ENCODE measurements at regions not wholly inside any gene's neighbourhood (a gene's known extent, or its start where the extent isn't known, plus 50 kb on each side); places are given as distances from the start of the nearest gene placed in this dataset.

DNA sequence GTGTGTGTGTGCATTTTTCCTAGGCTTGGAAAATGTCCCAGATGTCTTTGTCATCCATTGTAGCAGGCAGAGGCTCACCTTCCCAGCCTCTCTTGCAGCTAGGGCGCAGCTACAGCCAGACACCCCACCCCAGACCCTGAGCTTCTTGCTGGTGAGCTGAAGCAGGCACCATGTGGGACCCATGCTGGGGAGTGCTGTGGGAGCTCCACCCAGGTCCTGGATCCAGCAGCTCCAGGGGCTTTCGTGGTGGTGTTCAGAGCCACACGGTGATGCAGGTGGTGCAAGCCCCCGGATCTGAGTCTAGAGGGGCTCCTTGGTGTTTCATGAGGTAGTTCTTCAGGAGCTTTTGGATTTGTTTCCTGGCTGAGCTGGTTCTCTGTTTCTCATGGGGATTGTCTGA is 56.0 kb upstream of the ZFP64 start:
- H3K4me3 ChIP-seq (ENCODE audit: insufficient read depth, low read length) = no peak overlapping the region
- H3K4me2 ChIP-seq (ENCODE audit: insufficient read depth, low read length) = no peak overlapping the region
- TF ChIP-seq, protein P1, sequence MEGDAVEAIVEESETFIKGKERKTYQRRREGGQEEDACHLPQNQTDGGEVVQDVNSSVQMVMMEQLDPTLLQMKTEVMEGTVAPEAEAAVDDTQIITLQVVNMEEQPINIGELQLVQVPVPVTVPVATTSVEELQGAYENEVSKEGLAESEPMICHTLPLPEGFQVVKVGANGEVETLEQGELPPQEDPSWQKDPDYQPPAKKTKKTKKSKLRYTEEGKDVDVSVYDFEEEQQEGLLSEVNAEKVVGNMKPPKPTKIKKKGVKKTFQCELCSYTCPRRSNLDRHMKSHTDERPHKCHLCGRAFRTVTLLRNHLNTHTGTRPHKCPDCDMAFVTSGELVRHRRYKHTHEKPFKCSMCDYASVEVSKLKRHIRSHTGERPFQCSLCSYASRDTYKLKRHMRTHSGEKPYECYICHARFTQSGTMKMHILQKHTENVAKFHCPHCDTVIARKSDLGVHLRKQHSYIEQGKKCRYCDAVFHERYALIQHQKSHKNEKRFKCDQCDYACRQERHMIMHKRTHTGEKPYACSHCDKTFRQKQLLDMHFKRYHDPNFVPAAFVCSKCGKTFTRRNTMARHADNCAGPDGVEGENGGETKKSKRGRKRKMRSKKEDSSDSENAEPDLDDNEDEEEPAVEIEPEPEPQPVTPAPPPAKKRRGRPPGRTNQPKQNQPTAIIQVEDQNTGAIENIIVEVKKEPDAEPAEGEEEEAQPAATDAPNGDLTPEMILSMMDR (IDR thresholded peaks at IDR 0.05; ENCODE audit: extremely low read depth, low read depth, low read length) = no peak
- no peak for DNase-seq (ENCODE audit: insufficient read length, low spot score, missing footprints)
- no peaks in the 10 kb centered on the region for H3K27me3 ChIP-seq (ENCODE audit: insufficient read depth, low read length)
- no peaks in the 10 kb centered on the region for H4K20me1 ChIP-seq (ENCODE audit: insufficient read depth, low read length)
- no peaks in the 10 kb centered on the region for H3K79me2 ChIP-seq (ENCODE audit: insufficient read depth, low read length)
- no peak overlapping the region for H2AFZ ChIP-seq (ENCODE audit: low read length)
- no peak overlapping the region for H3K27ac ChIP-seq (ENCODE audit: low read depth, low read length)
- no peaks in the 10 kb centered on the region for H3K4me1 ChIP-seq (ENCODE audit: insufficient read depth, low read length)
- H3K9me3 ChIP-seq (ENCODE audit: low read depth, low read length) = no peaks in the 10 kb centered on the region
- H3K36me3 ChIP-seq (ENCODE audit: insufficient read depth, low read length) = no peaks in the 10 kb centered on the region

DNA sequence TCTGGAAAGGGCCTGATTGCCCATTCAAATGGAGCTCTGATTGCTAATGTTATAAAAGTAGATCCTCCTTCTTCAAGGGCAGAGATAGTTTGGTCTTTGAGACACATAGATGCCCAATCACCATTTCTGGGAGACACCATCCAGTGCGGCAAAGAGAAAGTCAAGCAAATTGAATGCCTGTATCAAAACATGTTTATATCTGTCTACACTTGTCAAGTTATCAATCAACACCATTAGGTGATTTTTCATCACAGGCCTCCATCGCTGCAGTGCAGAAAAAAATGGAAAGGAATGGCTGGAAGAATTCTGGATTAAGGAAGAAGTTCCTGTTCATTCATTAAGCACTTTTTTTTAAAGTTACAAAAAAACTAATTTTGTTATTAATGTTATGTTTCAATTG is 54.8 kb upstream of the ZFP64 start:
- H3K4me1 ChIP-seq (ENCODE audit: insufficient read depth, low read length) = no peaks in the 10 kb centered on the region
- H3K9me3 ChIP-seq (ENCODE audit: low read depth, low read length) = no peaks in the 10 kb centered on the region
- DNase-seq (ENCODE audit: insufficient read length, low spot score, missing footprints) = no peak
- H2AFZ ChIP-seq (ENCODE audit: low read length) = no peak overlapping the region
- no peak overlapping the region for H3K4me3 ChIP-seq (ENCODE audit: insufficient read depth, low read length)
- H3K4me2 ChIP-seq (ENCODE audit: insufficient read depth, low read length) = no peak overlapping the region
- H3K36me3 ChIP-seq (ENCODE audit: insufficient read depth, low read length) = no peaks in the 10 kb centered on the region
- H3K79me2 ChIP-seq (ENCODE audit: insufficient read depth, low read length) = no peaks in the 10 kb centered on the region
- no peaks in the 10 kb centered on the region for H3K27me3 ChIP-seq (ENCODE audit: insufficient read depth, low read length)
- TF ChIP-seq, protein P1 (IDR thresholded peaks at IDR 0.05; ENCODE audit: extremely low read depth, low read depth, low read length) = no peak
- no peak overlapping the region for H3K27ac ChIP-seq (ENCODE audit: low read depth, low read length)
- H4K20me1 ChIP-seq (ENCODE audit: insufficient read depth, low read length) = no peaks in the 10 kb centered on the region

DNA sequence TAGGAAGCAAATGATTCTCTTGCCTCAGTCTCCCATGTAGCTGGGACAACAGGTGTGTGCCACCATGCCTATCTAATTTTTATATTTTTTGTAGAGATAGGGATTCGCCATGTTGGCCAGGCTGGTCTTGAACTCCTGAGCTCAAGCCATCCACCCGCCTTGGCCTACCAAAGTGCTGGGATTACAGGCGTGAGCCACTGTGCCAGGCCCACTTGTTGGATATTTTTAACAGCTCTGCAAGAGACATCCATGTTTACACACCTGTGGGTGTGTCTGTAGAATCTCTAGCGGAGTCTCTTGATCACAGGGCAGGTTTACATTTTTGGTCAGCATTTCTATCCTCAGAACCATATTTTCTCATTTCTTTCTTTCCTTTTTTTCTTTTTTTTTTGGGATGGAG is 53.1 kb upstream of the ZFP64 start:
- H4K20me1 ChIP-seq (ENCODE audit: insufficient read depth, low read length) = no peaks in the 10 kb centered on the region
- TF ChIP-seq, protein P1 (IDR thresholded peaks at IDR 0.05; ENCODE audit: extremely low read depth, low read depth, low read length) = no peak

DNA sequence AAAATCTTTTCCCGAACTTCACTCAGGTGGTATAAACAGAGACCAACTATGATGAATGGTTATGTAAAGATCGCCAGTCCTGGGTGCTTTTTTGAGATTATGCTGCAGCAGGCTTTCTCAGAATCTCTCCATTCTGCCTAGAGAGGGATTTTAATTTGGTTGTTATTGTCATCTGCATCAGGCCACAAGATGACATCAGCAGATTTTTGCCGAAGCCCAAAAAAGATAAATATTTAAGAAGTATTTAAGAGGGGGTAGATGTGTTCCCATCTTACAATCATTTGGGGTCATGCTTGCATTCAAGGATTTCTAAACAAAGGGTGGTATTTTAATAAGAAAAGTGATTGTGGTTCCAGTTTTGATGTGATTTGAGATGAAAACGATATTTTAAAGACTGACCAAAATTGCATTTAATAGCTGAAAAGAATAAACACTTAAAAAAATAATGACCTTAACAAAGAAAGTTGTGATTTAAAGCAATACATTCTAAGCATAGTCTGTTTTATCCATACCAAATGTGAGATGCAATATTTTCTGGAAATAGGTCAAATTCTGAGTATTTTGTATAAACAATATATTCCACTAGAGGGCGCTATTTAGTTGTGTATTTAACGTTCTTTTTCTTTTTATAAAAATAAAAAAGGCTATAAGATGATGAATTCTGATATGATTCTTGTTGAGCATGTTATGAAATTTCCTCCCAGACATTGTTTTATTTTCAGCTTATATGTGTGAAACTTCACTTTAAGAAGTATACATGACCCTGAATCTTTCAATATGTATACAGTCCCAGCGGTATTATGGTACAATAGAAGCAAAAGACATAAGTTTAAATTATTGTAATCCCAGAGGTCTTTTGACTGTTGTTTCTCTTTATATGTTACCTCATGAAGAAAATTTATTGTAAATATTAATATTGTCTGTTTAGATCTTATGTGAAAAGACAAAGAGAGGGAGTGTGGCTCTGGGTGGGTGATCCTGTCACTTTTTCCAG is 51.0 kb upstream of the ZFP64 start:
- no peak overlapping the region for H3K27ac ChIP-seq (ENCODE audit: low read depth, low read length)
- no peaks in the 10 kb centered on the region for H3K36me3 ChIP-seq (ENCODE audit: insufficient read depth, low read length)
- H2AFZ ChIP-seq (ENCODE audit: low read length) = no peak overlapping the region
- no peak overlapping the region for H3K4me3 ChIP-seq (ENCODE audit: insufficient read depth, low read length)
- TF ChIP-seq, protein P1 (IDR thresholded peaks at IDR 0.05; ENCODE audit: extremely low read depth, low read depth, low read length) = peak; percentile 56
- no peaks in the 10 kb centered on the region for H3K79me2 ChIP-seq (ENCODE audit: insufficient read depth, low read length)
- no peak overlapping the region for H3K4me2 ChIP-seq (ENCODE audit: insufficient read depth, low read length)
- no peaks in the 10 kb centered on the region for H3K9me3 ChIP-seq (ENCODE audit: low read depth, low read length)
- no peak for DNase-seq (ENCODE audit: insufficient read length, low spot score, missing footprints)
- H3K4me1 ChIP-seq (ENCODE audit: insufficient read depth, low read length) = no peaks in the 10 kb centered on the region
- no peaks in the 10 kb centered on the region for H3K27me3 ChIP-seq (ENCODE audit: insufficient read depth, low read length)
- no peaks in the 10 kb centered on the region for H4K20me1 ChIP-seq (ENCODE audit: insufficient read depth, low read length)

More for the DNA sequence above, 53.1 kb upstream of the ZFP64 start:
- Histone ChIP-seq H3K27me3 (ENCODE audit: insufficient read depth, low read length) (no peaks in the 10 kb centered on the region), H2AFZ (ENCODE audit: low read length) (no peak overlapping the region), H3K36me3 (ENCODE audit: insufficient read depth, low read length) (no peaks in the 10 kb centered on the region), H3K4me1 (ENCODE audit: insufficient read depth, low read length) (no peaks in the 10 kb centered on the region), H3K4me3 (ENCODE audit: insufficient read depth, low read length) (no peak overlapping the region), H3K4me2 (ENCODE audit: insufficient read depth, low read length) (no peak overlapping the region), H3K79me2 (ENCODE audit: insufficient read depth, low read length) (no peaks in the 10 kb centered on the region), H3K27ac (ENCODE audit: low read depth, low read length) (no peak overlapping the region), H3K9me3 (ENCODE audit: low read depth, low read length) (no peaks in the 10 kb centered on the region)
- no peak for DNase-seq (ENCODE audit: insufficient read length, low spot score, missing footprints)

Data from osteoblast (primary cell).